Neural cell (in vitro differentiated cells): ENCODE measurements at regions not wholly inside any gene's neighbourhood (a gene's known extent, or its start where the extent isn't known, plus 50 kb on each side); places are given as distances from the start of the nearest gene placed in this dataset.
"Not testable (repeated sequence)": the region's sequence is repeated elsewhere in the genome, so short reads cannot be mapped to it uniquely, and the experiment has no call there.

ENCODE experiments used
- EP300 ChIP-seq: fragments of 450-650 bp; conservative IDR thresholded peaks from 2 replicates; pipeline ENCODE4 v1.6.1; 2014; ENCODE audit warnings: antibody characterized with exemption, mild to moderate bottlenecking, moderate library complexity; ENCODE audit not compliant: poor library complexity, severe bottlenecking
- EZH2 ChIP-seq: fragments of 200-600, 300-800 bp; shearing (Covaris generic), sonication (generic); IDR thresholded peaks from 2 replicates; pipeline ENCODE4 v1.6.1; 2014; ENCODE audit warnings: antibody characterized with exemption, low read length, borderline replicate concordance, mild to moderate bottlenecking; ENCODE audit not compliant: insufficient read depth, poor library complexity, severe bottlenecking
- POLR2AphosphoS5 ChIP-seq: IDR thresholded peaks from 2 replicates; pipeline ENCODE4 v1.6.1; 2012
- RAD21 ChIP-seq: fragments of 450-650 bp; conservative IDR thresholded peaks from 2 replicates; pipeline ENCODE4 v1.6.1; 2014; ENCODE audit warnings: antibody characterized with exemption, mild to moderate bottlenecking, moderate library complexity
- REST ChIP-seq: IDR thresholded peaks from 2 replicates; pipeline ENCODE4 v1.6.1; 2012; ENCODE audit warnings: borderline replicate concordance
- TF ChIP-seq, protein P1 (sequence below): fragments of 450-650 bp; IDR thresholded peaks from 2 replicates; pipeline ENCODE4 v1.5.1; 2014; ENCODE audit warnings: antibody characterized with exemption, mild to moderate bottlenecking, moderate library complexity; ENCODE audit not compliant: poor library complexity, severe bottlenecking

DNA sequence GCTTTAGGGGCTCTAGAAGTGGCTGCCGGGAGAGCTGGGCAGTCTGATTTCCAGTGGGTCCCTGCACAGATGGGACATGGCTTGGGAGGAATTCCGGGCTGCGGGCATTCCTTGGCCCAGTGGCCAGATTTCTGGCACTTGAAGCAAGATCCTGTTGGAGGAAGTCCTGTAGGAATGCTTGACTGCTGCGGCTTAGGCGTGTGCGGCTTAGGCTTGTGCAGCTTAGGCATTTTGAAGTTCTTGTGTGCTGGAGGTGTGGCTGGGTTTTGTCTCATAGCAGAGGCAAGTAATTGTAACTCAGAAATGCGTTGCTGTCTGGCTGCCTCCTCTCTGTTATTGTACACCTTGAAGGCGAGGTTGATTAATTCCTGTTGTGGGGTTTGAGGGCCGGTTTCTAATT is 171.5 kb downstream of the UNC5CL start:
- TF ChIP-seq, protein P1, sequence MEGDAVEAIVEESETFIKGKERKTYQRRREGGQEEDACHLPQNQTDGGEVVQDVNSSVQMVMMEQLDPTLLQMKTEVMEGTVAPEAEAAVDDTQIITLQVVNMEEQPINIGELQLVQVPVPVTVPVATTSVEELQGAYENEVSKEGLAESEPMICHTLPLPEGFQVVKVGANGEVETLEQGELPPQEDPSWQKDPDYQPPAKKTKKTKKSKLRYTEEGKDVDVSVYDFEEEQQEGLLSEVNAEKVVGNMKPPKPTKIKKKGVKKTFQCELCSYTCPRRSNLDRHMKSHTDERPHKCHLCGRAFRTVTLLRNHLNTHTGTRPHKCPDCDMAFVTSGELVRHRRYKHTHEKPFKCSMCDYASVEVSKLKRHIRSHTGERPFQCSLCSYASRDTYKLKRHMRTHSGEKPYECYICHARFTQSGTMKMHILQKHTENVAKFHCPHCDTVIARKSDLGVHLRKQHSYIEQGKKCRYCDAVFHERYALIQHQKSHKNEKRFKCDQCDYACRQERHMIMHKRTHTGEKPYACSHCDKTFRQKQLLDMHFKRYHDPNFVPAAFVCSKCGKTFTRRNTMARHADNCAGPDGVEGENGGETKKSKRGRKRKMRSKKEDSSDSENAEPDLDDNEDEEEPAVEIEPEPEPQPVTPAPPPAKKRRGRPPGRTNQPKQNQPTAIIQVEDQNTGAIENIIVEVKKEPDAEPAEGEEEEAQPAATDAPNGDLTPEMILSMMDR, result not testable (repeated sequence)
- not testable (repeated sequence) for TF ChIP-seq EZH2, RAD21, EP300, POLR2AphosphoS5, REST
